Stimulated activated CD8-positive, alpha-beta memory T cell treated with anti-CD3 and anti-CD28 coated beads, Interleukin-12 subunit alpha, Interleukin-12 subunit beta, amount 100 ng/mL, for 24 hours (primary cell): ENCODE measurements at regions not wholly inside any gene's neighbourhood (a gene's known extent, or its start where the extent isn't known, plus 50 kb on each side); places are given as distances from the start of the nearest gene placed in this dataset.

Experiments
- DNase-seq: peaks from one replicate; pipeline ENCODE4 v3.0.0-alpha.2; 2020; ENCODE audit errors: extremely low read depth

DNA sequence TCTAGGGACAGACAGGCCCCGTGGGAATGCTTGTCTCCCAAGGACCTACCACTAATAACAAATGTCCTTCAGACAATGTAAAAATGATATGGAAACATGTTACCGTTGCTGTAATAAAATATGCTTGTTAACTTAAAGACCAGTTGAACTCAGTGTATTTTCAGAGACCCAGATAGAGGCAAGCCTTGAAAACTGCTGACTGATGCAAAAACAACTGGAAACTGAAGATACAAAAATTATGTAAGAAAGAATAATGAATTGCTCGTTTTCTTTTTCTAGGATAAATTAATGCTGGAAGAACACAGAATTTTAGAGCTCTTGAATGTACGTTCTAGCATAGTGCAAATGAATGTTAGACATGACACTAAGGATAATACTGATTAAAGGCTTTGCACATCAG lies 311.5 kb upstream of the MAN1A1 start:
- DNase-seq, result no peak

- DNase-seq, result no peak
Measured at GRCh38 chr6:119658917-119659316, 309.4 kb upstream of the MAN1A1 start.

DNA sequence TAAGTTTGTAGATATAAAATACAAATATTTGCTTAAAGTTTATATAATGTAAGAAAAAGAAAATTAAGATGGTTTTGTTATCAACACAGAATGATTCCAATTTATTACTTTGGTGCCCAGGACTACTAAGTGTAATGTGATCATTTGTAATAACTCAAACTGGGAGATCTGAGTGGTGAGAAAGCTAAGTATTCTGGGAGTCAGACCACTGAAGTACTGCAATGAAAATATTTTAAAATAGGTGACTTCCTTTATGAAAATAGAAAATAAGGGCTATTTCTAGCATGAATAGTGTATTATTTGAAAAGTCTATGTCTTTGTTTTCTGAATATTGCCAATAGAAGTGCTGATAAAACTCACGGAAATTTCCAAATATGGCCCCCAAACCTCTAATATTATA lies 305.6 kb upstream of the MAN1A1 start:
- DNase-seq, result no peak

- no peak for DNase-seq
Measured at GRCh38 chr6:119653329-119653728, 303.8 kb upstream of the MAN1A1 start.

GRCh38 chr6:119649531-119649930 lies 300.0 kb upstream of the MAN1A1 start:
- DNase-seq, result no peak

DNA sequence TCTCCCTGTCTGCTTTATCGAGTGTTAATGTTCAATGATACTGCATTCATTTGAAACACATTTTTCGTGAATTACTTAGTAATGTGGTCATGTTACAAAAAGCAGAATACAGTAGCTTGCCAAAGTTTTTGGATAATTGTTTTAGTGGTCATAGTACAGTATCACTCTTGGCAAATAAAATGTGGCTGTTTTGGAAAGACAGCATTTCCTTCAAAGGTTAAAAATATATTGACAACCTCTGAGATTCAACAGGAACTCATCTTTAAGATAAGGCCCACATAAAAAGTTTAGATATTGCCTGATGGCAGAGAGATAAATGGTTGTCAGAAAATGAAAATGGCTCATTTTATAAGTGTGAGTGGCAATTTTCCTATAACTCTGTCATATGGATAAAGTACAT lies 297.7 kb upstream of the MAN1A1 start:
- DNase-seq, result no peak

DNA sequence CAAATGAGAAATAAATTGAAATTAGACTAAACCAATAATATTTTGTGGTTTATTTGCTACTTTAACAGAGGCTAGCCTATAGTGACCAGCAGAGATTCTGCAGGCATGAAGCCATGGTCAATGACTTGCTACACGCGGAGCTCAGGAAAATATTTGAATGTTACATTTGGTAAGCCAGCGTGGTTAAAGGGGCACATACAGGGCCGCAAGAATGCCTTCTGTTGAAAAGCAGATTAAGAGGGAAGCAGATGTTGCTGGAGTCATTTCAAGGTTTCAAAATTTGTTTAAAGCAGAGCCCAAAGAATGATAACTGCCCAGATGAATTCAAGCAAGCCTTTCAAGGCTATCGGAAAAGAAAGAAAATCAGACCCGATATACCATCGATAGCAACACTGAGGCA lies 294.3 kb upstream of the MAN1A1 start:
- no peak for DNase-seq

DNA sequence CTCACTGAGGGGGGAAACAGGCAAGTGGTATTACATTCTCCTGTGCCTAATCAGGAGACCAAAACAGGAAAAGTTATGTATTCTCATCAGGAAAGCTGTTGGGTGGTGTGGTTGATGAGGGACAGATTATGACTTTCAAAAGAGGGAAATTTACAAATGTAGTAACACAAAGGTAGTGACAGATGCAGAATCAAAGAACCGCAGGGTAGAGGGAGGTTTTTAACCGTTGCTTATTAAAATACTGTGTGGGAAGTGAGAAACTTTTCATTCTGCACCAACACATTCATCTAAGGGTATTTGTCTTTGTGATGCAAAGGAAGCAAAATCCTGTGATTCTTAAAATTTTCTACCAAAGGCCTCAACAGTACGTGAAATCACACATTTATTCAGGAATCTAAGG lies 288.2 kb upstream of the MAN1A1 start:
- no peak for DNase-seq

DNA sequence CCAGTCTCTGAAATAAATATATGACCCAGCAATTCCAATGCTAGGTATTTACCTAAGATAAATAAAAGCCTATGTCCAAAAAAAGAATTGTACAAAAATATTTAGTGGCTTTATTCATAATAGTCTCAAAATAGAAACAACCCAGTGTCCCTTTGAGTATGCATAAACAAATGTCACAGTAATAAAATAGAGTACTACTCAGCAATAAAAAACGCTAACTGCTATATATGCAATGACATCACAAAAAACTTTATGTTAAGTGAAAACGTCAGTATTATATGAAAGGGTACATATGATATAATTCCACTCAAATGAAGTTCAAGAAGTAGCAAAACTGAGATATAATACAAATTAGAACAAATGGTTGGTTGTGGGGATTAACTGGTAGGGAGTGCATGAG lies 286.5 kb upstream of the MAN1A1 start:
- no peak for DNase-seq

DNA sequence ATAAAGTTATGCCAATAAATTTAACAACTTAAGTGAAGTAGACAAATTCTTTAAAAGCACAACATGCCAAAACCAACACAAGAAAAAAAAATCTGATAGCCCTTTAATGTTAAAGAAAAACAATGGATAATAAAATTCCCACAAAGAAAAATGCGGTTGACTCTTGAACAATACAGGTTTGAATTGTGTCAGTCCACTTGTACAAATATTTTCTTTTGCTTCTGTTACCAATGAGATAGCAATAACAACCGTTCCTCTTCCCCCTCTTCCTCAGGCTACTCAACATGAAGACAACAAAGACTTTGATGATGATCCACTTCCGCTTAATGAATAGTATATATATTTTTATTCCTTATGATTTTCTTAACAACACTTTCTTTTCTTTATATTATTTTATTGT lies 283.9 kb upstream of the MAN1A1 start:
- DNase-seq, result no peak

GRCh38 chr6:119630561-119631192 lies 281.1 kb upstream of the MAN1A1 start:
- DNase-seq, result no peak

GRCh38 chr6:119628691-119629594 lies 279.4 kb upstream of the MAN1A1 start:
- no peak for DNase-seq

DNA sequence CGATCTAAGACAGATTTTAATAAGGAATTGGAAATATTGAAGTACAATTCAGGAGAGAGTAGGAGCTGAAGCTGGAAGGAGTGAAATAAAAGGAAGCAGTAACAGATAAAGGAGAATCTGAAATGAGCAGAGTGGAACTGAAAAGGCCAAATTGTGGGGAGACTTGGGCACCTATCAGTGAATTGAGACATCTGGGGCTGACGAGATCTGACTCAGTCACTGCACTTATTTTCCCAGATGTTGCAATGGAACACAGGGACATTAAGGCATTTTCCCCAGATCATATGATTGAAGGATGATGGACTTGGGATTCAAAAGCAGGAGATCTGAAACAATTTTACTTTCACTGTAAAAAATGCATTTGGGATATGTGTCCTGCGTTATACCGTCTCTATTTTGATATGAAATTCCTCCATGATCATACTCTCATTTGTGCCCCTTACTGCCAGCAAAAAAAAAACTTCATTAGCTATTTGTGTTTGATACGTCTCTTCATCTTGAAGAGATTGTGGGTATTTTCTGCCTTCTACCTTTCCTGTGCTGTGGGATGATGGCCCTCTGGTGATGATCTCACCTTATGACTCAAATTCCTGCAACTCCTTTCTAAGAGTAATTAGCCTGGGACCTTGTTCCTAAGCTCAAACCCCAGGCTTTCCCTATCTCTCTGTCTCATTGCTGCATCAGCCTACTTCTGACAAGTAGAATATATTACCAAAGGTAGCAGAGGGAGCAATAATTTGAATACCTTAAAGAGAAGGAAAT lies 278.5 kb upstream of the MAN1A1 start:
- no peak for DNase-seq

DNA sequence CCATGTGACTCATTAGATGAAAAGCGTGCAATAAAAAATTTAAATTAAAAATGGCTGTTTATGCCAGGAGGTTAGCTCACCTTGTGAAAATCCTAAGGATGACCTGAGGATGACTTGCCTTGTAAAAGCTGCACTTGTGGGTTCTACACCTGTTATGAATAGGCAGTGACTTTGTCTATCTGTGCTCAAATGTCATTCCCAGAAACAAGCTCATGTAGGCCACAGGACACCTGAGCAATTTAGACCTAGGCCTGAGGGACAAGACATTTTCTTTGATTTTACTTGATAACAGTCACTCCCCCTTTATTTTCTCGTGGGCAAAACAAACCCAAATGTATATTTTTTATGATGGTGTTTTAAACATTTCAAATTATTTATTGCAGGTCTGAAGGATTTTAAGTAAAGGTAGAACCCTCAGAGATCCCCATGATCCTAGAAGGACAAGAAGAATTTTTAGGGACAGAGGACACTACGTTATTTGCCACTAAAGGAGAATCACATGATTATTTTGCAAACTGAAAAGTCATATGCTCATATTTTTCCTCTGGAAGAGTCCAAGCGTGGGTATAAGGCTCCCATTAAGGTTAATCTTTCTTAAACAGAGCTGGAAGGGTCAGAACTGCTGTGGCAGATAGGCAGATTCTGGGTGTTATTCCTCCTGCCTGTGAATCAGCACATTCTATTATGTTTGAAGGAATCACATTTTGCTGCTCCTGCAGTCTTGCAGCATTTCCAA lies 277.5 kb upstream of the MAN1A1 start:
- DNase-seq, result no peak

GRCh38 chr6:119620846-119621555 lies 271.4 kb upstream of the MAN1A1 start:
- no peak for DNase-seq

GRCh38 chr6:119614138-119614537 lies 264.6 kb upstream of the MAN1A1 start:
- no peak for DNase-seq

DNA sequence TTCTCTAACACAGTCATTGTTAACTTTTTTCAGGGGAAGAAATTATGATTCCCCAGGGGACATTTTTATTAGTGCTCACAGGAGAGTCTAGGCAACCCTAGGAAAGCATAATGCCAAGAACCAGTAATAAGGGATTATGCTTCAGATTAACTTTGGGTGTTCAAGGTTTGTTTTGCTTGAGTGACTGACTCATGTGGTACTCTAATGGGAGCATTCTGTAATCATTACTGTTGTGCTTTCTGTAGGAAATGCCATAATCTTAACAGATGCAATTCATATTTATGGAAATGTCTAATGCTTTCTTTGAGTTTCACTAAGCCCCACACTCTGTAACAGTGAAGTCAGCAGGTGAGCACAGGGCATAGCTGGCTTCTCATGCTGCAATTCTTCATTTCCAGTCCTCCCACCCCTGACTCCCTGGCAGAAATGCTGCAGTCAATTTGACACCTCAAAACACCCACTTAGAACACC lies 263.4 kb upstream of the MAN1A1 start:
- no peak for DNase-seq

DNA sequence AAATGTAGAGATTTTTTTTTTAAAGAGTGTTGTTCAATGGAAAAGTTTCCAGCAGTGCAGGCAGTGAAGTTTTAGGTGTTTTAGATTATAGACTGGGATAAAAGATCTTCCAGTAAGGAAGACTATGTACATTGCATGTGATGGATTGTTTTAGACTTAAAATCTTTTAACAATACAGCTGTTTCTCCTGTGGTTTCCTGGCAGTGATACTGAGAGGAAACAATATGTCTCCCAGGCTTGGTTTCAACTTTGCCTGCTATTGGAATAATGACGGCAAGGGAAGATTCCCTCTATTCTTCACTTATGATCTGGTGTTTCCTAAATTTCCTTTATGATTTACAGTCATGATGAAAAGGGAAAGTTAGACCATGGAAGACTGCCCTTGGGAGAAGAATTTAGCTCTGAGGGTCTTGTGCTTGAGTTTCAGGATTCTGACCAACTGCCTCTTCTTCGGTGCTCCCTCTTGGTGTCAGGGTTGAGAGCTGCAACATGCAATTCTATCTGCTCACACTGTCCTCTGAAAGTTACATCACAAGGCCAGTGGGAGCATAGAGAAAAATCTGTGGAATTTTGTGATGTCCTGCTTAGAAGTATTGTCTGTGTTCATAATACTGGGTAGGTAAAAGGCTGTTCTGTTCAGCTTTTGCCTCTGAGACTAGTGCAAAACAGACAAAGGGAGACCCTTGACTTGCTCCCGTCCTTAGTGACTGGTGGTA lies 262.8 kb upstream of the MAN1A1 start:
- no peak for DNase-seq

DNA sequence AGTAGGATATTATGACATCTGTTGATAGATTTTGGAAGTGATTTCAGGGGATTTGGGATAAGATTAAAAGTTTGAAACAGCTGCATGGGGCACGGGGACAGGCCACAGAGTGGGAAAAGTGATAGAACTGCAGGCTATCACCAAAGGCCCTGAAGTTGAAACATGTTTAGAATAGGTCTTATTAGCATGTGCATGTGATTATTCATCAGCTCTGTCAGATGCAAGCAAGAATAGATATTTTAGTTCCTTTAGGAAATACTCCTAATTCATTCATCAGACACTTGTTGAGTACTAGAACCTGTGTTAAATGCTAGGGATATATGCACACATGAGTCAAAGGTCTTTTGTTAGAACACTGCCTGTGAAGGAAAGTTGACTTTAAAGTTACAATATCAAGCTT lies 261.2 kb upstream of the MAN1A1 start:
- no peak for DNase-seq

DNA sequence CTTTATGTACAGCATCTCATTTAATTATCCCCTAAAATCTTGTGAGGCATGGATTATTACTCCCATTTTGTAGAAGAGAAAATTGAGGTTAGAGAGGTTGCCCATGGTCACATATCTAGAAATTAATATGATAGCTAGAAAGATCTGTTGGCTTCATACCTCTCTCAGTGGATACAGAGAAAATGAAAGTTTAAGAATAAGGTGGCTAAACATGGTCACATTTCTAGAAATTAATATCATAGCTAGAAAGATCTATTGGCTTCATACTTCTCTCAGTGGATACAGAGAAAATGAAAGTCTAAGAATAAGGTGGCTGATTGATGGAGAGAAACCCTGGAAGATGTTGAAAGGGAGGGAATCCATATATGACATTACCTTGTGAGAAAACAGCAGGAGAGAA lies 260.7 kb upstream of the MAN1A1 start:
- no peak for DNase-seq

DNA sequence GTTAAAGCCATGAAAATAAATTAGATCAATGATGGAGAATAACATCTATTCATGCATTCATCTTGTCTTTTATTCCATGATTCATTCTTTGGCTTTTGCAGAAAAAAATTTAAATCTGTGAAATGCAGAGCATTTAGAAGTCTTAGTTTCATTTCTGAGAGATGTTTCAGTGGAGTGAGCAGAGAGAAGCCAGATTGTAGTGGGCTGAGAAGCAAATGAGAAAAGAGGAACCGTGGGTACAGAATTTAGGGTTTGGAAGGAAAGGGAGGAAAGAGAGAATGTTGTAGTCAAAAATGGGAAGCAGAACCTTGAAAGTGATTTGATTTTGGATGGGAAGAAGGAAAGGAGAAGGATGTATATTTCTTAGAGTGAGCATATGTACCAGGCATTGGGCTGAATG lies 260.3 kb upstream of the MAN1A1 start:
- no peak for DNase-seq
